ENCODE measurements at regions not wholly inside any gene's neighbourhood (a gene's known extent, or its start where the extent isn't known, plus 50 kb on each side); places are given as distances from the start of the nearest gene placed in this dataset.

DNA sequence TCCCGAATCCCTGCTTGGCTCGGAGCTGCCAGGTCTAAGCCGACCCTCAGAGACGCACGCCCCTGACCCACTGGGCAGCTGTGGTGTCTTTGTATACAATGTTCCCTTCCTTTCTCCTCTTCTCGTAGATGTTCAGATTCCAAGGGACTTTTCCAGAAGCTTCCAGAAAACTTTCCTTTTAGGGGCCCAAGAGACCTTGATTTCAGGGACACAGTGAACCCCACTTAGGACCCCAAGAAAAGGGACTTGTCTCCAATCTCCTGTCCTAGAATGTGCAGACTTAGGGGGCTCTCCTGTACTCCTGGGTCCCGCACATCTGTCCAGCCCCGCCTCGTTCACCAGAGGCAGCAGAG is 103.5 kb downstream of the EDN3 start:
- no peak for DNase-seq (ENCODE audit: low read depth)

DNA sequence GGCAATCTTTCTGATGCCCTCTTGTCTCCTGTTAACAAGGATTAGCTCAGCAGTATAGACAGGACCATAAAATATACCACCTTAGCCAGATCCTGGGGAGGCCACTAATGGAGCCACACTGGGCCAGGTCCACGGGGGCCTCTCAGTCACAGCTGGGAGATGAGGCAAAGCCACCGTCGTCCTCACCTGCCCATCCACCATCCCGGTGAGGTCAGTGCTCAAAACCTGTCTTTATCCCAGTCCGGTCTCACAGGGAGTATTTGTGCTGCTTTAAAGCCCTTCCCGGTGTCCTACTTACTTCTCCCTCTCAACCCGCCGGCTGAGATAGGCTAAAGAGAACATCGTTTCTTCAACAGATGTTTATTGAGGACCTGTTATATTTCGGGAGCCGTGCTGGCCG is 104.3 kb downstream of the EDN3 start:
- DNase-seq (ENCODE audit: low read depth): no peak

DNA sequence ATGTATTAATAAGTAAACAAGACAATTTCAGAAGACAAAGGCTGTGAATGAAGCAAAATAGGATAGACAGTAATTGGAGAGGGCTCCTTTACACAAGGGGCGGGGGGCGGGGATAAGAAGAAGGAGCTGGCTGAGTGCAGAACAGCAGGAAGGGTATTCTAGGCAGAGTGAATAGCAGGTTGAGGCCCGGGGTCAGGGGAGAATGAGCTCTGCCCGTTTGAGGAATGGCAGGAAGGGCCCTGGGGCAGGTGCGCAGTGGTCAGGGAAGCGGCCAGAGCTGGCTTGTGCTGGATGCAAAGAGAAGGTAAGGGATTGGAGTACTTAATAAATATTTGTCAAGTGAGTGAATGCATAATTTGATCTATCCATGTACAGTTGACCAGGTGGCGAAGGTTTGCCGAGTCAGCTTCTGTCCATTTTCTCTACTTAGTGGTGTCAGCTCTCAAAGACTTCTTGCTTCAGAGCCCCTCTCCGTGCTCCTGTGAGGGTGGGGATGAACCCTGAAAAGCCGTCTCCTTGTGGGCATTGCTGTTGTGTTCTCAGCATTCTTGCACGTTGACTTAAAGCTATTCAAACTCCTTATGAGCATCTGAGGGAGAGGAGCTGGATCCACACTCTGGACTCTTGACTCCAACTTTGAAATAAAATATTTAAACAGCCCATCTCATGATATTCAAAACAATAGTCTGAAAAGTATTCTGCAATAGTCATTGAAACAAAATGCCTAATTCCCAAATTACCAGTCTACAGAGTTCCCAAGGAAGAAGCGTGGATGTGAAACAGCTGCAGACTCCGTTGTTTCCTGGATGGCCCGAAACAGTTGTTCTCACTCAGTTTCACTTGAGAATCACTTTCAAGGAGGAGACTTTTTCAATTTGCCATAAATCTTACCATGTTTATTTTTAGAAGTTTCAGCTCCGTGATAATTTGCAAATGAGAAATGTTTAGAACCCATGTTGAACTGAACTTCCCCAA is 105.1 kb downstream of the EDN3 start:
- DNase-seq (ENCODE audit: low read depth): no peak

DNA sequence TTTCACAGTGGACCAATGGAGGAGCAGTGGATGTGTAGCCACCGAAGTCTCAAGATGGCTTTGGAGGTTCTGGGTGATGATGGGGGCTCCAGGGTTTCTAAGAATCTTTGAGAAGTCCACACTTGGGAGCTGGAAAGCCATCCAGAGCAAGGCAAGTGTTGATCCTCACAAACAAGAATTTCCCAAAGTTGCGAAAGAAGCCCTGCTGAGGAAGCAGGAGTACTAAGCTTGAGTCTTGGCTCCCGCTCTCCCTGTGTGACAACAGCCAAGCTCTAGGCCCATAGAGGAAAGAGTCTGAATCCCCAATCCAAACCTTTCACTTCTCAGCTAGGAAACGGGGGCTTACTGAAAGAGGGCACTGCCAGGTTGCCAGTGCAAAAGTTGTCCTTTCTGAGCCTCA is 106.0 kb downstream of the EDN3 start:
- DNase-seq (ENCODE audit: low read depth): no peak

DNA sequence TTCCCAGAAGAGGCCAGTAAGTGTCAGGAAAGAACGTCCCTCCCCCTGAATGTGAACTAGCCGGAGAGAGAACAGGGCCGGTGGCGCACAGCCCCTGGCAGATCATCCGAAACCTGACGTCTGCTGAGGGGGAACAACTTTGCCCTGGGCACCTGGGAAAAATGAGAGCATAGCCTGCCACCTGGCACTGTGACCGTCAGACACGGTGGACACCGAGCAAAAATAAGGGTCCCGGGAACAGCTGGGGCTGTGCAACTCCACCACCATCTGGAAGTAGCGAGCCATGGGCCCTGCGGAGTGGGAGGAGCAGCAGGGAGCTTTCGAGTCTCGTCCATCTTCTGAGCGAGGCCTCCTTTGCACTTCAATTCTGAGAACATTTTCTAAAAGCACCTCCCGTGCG is 110.8 kb downstream of the EDN3 start:
- DNase-seq (ENCODE audit: low read depth): no peak

DNA sequence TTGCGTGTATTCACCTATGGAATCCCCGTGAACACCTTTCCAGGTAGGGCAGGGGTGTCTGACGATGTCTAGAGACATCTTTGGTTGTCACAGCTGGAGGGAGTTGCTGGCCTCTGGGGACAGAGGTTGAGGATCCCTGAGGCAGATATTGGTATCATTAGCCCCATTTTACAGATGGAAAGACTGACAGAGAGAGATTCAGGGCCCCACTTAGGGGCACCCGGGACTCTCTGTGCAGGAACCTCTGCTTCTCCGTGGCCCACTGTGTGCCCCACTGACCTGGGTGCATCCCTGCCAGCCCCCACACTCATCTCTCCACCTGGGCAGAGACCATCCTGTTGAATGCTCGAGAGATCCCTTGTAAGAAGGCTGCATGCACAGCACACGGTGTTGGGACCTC is 111.2 kb downstream of the EDN3 start:
- no peak for DNase-seq (ENCODE audit: low read depth)

DNA sequence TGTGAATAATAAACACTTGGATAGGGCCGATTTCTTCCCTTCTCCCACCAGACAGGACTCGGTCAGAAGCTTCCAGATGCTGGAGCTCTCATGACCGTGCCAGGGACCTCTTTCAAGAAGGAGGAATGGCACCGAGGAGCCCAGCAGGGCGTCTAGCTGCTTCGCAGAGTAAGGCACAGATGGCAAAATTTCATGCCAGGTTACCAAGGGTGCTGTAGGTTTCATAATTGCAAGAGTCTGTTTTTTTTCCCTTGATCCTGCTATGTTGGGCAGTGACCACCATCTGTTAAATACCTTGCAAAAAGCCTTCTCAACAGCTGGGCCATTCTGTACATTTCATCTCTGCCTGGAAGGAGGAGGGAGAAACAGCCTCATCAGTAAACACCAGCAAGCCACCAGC is 111.8 kb downstream of the EDN3 start:
- DNase-seq (ENCODE audit: low read depth): no peak

DNA sequence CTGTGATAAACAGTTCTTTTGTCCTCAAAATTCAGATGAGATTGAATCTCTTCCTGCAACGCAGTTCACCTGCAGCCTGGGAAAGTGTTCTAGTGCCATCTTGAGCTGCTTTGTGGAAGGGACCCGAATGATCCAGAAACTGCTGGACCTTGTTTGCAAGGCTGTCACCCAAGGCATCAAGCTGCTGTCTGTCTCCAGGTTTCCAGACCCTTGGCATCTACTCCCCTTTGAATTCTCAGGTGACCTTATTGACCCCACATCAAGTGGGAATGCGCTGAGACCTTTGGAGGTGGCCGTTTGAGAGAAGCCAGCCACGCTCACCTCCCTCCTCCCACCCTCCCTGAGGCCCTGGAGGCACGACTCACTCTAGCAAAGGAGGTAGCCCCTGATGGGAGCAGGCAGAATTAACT is 112.5 kb downstream of the EDN3 start:
- DNase-seq (ENCODE audit: low read depth): no peak

DNA sequence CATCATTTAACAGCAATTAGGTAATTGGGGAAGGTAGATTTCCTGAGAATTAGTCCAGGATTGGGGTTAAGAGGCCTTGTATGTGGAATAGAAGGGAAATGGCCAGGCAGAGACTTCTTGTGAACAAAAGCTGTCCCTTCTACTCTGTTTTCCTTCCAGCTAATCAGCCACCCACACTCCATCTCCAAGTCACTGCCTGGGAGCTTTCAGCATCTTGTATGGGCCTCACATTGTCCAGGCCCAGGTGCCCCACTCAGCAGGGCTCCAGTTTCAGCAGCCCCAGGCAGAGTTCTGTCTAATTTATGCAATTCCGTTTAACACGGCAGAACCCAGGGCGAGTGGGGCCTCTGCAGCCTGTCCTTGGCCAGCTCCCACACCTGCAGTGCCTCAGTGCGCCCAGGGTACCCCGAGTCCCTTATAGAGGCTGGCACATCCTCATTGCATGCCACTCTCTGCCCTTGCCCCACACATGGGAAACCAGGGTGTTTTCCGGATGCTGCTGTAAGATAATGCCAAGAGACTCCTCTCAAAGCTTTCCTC is 113.0 kb downstream of the EDN3 start:
- no peak for DNase-seq (ENCODE audit: low read depth)

DNA sequence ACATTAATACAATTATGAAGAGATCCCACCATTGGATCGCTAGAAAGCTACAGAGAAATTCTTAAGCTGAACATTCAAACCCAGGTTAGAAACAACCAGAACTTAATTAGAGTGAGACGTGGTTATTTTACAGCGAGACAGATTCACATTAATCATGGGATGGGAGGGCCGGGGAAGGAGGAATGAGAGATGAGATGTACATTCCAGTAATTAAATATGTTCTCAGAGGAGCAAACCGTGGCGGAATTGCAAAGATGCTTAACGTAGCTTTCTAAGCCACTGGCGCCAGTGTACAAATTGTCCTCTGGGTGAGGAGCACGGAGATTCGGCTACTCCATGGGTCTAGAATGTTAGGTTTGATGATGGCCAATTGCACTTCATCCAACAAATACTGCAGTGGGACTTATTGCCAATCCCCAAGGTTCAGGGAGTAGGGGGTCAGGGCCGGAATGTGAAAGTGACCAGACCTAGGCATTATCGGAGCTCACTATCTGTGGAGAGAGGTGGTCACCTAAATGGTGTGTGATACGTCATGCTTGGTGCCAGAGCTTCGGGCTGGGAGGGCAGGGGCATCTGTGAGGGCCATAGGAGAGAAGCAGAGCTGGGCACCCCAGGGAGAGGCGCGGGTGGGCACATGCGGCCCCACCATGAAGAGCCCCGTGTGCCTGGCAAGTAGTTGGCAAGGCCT is 114.7 kb downstream of the EDN3 start:
- no peak for DNase-seq (ENCODE audit: low read depth)

DNA sequence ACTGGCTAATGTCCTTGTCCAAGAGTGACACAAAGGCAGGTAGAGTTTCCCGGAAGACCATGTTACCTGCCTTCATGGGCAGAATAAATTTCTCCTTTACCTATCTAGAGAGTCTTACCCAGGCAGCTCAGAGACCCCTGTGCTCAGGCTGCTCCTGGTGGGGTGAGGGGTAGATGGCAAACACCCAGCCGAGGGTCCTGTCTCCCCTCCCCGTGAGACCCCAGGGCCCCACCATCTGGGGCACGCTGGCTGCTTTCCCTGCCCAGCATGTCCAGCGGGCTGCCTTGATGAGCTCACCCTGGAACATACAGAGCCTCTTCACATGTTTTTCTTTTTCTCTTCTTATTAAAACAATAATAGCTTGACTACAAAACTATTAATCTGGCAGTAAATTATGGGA is 116.5 kb downstream of the EDN3 start:
- no peak for DNase-seq (ENCODE audit: low read depth)

DNA sequence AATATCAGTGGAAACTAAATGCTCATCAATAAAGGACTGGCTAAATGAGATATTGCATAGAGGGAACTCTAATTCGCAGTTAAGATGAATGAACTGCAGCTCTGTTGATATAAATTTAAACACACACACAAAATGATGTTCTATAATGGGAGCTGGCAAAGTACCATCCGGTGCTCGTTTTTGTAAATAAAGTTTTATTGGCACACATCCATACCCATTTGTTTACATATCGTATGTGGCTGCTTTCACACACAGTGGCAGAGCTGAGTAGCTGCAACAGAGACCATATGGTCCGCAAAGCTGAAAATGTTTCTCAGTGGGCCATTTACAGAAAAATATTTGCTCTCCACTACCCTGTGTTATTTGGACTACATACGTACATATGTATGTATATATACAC is 120.7 kb downstream of the EDN3 start:
- DNase-seq (ENCODE audit: low read depth): no peak

DNA sequence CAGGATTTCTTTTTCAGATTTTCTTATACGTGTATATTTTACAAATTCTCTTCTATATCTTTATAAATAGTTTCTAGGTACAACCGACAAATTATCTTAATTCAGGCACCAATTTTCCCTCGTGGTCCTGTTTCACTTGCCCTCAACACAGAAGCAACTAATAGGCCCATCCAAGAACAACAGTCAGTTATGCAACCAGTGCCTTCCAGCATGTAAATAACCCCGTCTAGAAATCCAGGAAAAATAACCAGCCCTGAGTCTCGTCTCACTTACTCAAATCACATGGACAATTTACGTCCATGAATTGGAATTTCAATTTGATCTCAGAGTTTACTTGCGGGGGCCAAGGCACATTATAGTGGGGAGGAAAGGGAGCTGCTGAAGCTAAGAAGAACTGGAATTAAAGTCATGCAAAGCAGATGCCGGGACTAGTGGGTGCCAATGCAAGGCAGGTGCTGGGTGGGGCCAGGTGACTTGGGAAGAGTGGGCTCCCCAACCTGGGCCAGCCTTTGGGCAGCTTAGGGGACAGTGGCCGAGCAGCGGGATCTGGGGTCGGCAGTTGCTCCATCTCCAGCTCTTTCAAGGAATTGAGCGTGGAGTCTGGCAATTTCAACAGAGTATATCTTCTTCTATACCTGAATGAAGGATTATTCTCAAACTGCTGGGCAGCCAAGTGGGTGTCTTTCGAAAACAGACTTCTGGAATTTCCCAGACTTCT is 121.7 kb downstream of the EDN3 start:
- DNase-seq (ENCODE audit: low read depth): no peak

DNA sequence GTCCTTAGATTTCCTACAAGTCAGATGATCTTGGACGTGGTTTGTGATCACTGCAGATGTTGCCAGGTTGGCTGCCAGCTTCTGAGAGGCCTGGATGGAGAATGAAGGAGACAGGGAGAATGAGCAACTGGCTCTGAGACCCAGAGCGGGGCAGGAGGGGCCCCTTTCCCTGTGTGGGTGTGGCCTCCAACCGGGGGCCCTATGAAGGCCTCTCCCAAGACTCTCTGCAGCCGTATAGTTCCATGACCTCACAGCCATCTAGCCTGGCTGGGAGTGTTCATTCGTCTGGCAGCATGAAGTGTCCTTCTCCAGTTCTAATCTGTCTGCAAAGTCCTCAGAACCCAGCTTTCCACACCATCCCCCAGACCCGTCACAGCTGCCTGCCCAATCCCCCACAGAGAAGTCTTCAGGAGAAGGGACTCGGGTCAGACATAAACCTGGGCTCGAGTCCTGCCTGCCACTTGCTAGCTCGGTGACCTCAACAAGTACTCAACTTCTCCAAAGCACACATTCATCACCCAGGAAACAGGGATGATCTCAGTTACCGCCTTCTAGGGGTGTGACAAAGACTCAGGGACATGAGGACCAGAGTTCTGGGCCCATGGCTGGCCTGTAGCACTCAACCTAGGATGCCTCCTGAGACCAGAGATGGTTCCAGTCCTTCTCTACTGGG is 122.6 kb downstream of the EDN3 start:
- no peak for DNase-seq (ENCODE audit: low read depth)

DNA sequence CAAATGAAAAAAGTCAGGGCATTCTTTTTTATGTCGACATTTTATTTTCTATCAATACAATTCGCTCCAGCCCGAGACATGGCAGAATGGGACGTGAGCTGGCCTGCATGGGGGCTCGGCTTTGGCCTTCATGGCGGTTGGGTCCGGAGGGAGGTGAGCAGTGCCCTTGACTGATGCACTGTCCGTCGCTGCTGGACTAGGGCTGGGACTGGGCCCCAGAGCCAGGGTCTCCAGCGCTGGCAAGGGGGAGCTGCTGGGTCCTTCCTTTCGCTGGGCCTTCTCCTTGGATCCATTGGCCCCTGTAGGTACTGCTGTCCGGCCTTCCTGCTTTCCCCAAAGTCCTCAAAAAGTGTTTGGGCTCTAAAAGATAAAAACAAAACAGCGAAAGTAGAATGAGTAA is 124.6 kb downstream of the EDN3 start:
- no peak for DNase-seq (ENCODE audit: low read depth)

DNA sequence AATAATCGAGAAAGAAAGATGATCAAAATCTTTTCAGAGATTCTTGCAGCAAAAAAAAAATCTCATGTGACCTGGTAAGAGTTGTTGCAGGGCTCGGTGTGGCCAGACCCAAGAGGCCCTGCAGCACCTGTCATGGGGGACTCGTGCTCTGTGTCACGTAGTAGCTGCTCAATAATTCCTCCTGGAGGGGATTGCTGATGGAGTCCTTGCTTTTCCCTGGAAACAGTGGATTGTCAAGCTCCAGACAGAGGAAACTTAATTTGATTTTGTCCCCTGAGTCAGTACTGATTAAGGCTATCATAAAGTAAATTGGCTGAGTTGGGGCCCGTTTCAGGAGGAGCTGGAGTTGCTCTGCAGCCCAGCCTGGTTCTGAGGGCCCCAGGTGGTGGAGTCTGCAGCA is 125.2 kb downstream of the EDN3 start:
- no peak for DNase-seq (ENCODE audit: low read depth)

DNA sequence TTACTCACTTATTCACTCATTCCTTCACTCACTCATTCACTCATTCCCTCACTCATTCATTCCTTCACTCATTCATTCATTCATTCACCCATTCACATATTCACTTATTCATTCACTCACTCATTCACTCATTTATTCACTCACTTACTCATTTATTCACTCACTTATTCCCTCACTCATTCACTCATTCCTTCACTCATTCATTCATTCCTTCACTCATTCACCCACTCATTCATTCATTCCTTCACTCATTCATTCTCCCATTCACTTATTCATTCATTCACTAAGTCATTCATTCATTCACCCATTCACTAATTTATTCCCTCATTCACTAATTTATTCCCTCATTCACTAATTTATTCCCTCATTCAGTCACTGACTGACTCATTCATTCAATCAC is 127.6 kb downstream of the EDN3 start:
- DNase-seq (ENCODE audit: low read depth): no peak

DNA sequence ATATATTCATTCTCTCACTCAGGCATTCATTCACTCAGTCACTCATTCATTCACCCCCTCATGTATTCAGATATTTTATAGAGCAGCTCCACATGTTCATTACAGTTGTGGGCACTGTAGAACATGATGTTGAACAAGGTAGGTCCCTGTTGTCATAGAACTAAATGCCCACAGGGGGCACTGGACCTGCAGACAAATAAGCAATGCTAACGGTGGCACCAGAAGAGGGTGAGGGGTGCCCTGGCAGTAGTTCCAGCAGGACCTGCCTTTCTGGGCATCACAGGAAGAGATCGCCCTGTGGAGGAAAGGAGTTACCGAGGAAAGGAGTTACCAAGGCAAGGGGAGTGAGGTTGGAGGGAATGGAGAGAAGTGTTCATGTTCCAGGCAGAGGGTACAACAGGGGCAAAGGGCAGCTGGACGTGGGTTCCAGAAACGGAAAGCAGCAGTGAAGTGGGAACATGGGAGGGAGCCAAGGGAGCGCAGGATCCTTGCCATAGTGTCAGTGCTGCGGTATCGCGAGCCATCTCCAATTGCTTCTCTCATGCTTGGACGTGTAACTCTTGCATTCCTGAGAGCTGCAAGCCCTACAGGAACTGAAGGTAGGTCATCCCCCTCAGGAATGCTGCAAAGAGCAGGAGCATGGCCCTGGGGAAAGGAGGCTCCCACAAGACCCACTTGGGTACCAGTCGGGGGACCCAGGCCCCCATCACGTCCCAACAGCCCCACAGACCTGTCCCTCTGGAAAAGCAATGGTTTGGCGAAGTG is 128.2 kb downstream of the EDN3 start:
- no peak for DNase-seq (ENCODE audit: low read depth)

DNA sequence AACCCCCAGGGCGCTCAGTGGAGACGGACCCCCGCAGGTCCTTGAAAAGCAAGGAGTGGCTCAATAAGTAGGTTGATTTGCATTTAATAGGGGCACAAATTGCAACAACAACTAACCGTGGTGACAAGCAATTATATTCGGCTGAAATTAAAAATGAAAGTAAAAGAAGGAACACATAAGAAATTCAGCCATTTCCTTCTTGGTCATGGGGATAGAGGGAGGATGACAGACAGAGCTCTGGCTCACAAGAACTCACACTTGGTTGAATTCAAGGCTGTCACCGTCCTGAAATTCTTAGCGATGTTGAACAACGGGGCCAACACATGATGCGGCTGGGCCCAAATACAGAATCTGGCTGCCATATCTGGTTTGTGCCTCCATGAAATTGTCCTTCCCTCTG is 129.0 kb downstream of the EDN3 start:
- no peak for DNase-seq (ENCODE audit: low read depth)

DNA sequence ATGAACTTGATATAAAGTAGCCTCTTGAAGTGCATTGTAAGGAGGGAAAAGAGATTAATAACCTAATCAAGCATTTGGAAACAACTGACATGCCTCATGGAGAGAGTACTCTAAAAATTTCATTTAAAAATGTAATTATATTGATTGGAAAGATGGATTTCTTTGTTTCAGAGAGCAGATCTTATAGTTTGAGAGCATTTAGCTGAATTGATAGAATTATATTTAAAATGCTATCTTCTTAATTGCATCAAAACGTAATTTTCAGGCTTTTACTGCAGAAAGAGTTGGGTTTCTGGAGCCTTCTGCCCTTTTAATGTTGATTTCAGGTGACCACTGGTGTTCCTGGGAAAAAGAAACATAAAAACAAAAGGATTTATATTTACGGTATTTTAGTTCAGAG is 130.6 kb downstream of the EDN3 start:
- no peak for DNase-seq (ENCODE audit: low read depth)

DNA sequence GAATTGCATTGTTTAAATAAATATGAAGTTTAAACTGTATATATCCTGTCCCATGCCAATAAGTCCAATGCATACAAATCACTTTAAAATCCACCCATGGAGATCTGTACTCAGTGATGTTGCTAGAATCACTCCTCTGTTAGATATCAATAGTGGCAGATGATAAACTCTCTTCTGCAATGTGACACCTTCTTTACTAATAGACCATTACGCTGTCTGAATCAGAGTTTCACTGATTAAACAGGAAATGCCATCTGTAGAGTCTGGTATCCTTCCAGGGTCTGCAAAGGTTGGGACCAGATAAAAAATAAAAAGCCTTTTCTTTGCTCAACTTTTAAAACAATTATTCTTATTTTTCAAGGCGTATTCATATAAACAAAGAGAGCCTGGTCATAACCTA is 134.5 kb downstream of the EDN3 start:
- no peak for DNase-seq (ENCODE audit: low read depth)

All from stromal cell of bone marrow (primary cell).